ENCODE measurements at regions not wholly inside any gene's neighbourhood (a gene's known extent, or its start where the extent isn't known, plus 50 kb on each side); places are given as distances from the start of the nearest gene placed in this dataset.

- Mint-ChIP-seq H3K27me3 (ENCODE audit: insufficient read depth, low read depth) (peaks cover 9% of the 10 kb centered on the region), H3K36me3 (peaks cover 3% of the 10 kb centered on the region), H3K27ac (peak overlapping the region; percentile 76)
These were observed 220.9 kb downstream of the FOXO1 start for GRCh38 chr13:40445557-40445990.

GRCh38 chr13:40446365-40446764 lies 220.1 kb downstream of the FOXO1 start:
- Histone ChIP-seq H3K4me3 (no peak overlapping the region), H3K4me2 (no peak overlapping the region), H4K20me1 (ENCODE audit: low read depth) (no peaks in the 10 kb centered on the region), H3K27ac (no peak overlapping the region), H3K36me3 (no peaks in the 10 kb centered on the region), H3K9me3 (ENCODE audit: low read depth) (no peaks in the 10 kb centered on the region), H3K79me2 (ENCODE audit: low read depth) (no peaks in the 10 kb centered on the region), H2AFZ (replicated peaks) (no peak overlapping the region), H3K9ac (no peak overlapping the region), H3K27me3 (no peaks in the 10 kb centered on the region), H3F3A (ENCODE audit: low read depth) (no peaks in the 10 kb centered on the region), H3K4me1 (peaks cover 13% of the 10 kb centered on the region)
- peaks cover 3% of the 10 kb centered on the region for H3K36me3 Mint-ChIP-seq
- peaks cover 24% of the 10 kb centered on the region for H3K4me1 Mint-ChIP-seq
- H3K4me3 Mint-ChIP-seq, result no peak overlapping the region
- H3K9me3 Mint-ChIP-seq, result peaks cover 34% of the 10 kb centered on the region
- H3K27ac Mint-ChIP-seq, result no peak overlapping the region
- H3K27me3 Mint-ChIP-seq (ENCODE audit: insufficient read depth, low read depth), result peaks cover 9% of the 10 kb centered on the region
- TF ChIP-seq, protein P1, sequence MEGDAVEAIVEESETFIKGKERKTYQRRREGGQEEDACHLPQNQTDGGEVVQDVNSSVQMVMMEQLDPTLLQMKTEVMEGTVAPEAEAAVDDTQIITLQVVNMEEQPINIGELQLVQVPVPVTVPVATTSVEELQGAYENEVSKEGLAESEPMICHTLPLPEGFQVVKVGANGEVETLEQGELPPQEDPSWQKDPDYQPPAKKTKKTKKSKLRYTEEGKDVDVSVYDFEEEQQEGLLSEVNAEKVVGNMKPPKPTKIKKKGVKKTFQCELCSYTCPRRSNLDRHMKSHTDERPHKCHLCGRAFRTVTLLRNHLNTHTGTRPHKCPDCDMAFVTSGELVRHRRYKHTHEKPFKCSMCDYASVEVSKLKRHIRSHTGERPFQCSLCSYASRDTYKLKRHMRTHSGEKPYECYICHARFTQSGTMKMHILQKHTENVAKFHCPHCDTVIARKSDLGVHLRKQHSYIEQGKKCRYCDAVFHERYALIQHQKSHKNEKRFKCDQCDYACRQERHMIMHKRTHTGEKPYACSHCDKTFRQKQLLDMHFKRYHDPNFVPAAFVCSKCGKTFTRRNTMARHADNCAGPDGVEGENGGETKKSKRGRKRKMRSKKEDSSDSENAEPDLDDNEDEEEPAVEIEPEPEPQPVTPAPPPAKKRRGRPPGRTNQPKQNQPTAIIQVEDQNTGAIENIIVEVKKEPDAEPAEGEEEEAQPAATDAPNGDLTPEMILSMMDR (IDR thresholded peaks at IDR 0.05), result no peak
- no peak for TF ChIP-seq EZH2 (IDR thresholded peaks at IDR 0.05)
- TF ChIP-seq EZH2phosphoT487 (IDR thresholded peaks at IDR 0.05), result no peak
- no peak for DNase-seq (ENCODE audit: low spot score)

More at GRCh38 chr13:40445557-40445990, 220.9 kb downstream of the FOXO1 start:
- H3K4me2 ChIP-seq, result no peak overlapping the region
- H3K36me3 ChIP-seq, result no peaks in the 10 kb centered on the region
- peaks cover 15% of the 10 kb centered on the region for H3K4me1 ChIP-seq
- H4K20me1 ChIP-seq (ENCODE audit: low read depth), result no peaks in the 10 kb centered on the region
- TF ChIP-seq EZH2 (IDR thresholded peaks at IDR 0.05) (no peak), EZH2phosphoT487 (IDR thresholded peaks at IDR 0.05) (no peak)
- TF ChIP-seq, protein P1 (IDR thresholded peaks at IDR 0.05), result no peak
- no peak overlapping the region for H2AFZ ChIP-seq (replicated peaks)
- no peaks in the 10 kb centered on the region for H3F3A ChIP-seq (ENCODE audit: low read depth)
- DNase-seq (ENCODE audit: low spot score), result no peak
- no peak overlapping the region for H3K4me3 Mint-ChIP-seq
- H3K79me2 ChIP-seq (ENCODE audit: low read depth), result no peaks in the 10 kb centered on the region
- H3K9ac ChIP-seq, result no peak overlapping the region
- H3K4me1 Mint-ChIP-seq, result peaks cover 28% of the 10 kb centered on the region
- no peaks in the 10 kb centered on the region for H3K9me3 ChIP-seq (ENCODE audit: low read depth)
- H3K9me3 Mint-ChIP-seq, result peaks cover 33% of the 10 kb centered on the region
- H3K4me3 ChIP-seq, result no peak overlapping the region
- no peak overlapping the region for H3K27ac ChIP-seq
- H3K27me3 ChIP-seq, result no peaks in the 10 kb centered on the region

DNA sequence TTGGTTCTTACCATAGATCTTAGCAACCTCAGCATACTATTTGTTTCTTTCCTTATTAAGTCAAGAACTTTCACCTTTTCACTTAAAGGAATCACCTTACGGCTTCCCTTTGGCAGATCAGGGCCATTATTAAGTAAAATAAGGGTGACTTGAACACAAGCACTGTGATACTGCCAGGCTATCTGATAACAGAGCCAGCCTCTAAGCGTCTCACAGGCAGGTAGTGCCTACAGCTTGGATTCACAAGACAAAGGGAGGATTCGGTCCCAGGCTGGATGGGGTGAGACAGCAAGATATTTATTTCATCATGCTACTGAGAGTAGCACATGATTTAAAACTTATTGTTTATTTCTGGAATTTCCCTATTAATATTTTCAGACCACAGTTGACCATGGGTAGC lies 218.6 kb downstream of the FOXO1 start:
- no peak overlapping the region for H3K9ac ChIP-seq
- H3K36me3 Mint-ChIP-seq, result peaks cover 3% of the 10 kb centered on the region
- no peak overlapping the region for H3K4me2 ChIP-seq
- no peaks in the 10 kb centered on the region for H3K36me3 ChIP-seq
- no peaks in the 10 kb centered on the region for H3F3A ChIP-seq (ENCODE audit: low read depth)
- DNase-seq (ENCODE audit: low spot score), result no peak
- no peaks in the 10 kb centered on the region for H3K27me3 ChIP-seq
- no peak overlapping the region for H3K27ac ChIP-seq
- peaks cover 14% of the 10 kb centered on the region for H3K4me1 Mint-ChIP-seq
- H3K27ac Mint-ChIP-seq, result no peak overlapping the region
- TF ChIP-seq EZH2phosphoT487 (IDR thresholded peaks at IDR 0.05) (no peak), EZH2 (IDR thresholded peaks at IDR 0.05) (no peak)
- TF ChIP-seq, protein P1 (IDR thresholded peaks at IDR 0.05), result no peak
- H3K4me3 ChIP-seq, result no peak overlapping the region
- no peaks in the 10 kb centered on the region for H3K9me3 ChIP-seq (ENCODE audit: low read depth)
- peaks cover 34% of the 10 kb centered on the region for H3K9me3 Mint-ChIP-seq
- no peaks in the 10 kb centered on the region for H4K20me1 ChIP-seq (ENCODE audit: low read depth)
- no peak overlapping the region for H2AFZ ChIP-seq (replicated peaks)
- H3K4me1 ChIP-seq, result peaks cover under 1% of the 10 kb centered on the region
- no peaks in the 10 kb centered on the region for H3K79me2 ChIP-seq (ENCODE audit: low read depth)
- H3K27me3 Mint-ChIP-seq (ENCODE audit: insufficient read depth, low read depth), result peaks cover 5% of the 10 kb centered on the region
- H3K4me3 Mint-ChIP-seq, result no peak overlapping the region
